Activated T-helper 2 cell treated with anti-CD3 and anti-CD28 coated beads, Interferon-gamma antibody, Interleukin-2, Interleukin-4, amounts not matched to agents 10 μg/mL and 5 μg/mL and 100 μg/mL, durations not matched to agents 14 hours and 24 hours and 36 hours (primary cell): ENCODE measurements at regions not wholly inside any gene's neighbourhood (a gene's known extent, or its start where the extent isn't known, plus 50 kb on each side); places are given as distances from the start of the nearest gene placed in this dataset.

Experiments
- DNase-seq: peaks from one replicate; pipeline ENCODE4 v3.0.0; 2021; ENCODE audit warnings: low spot score
- H3K27ac Mint-ChIP-seq: one replicate; pipeline ENCODE4 v1.8.0; 2021; ENCODE audit warnings: mixed read lengths
- H3K27me3 Mint-ChIP-seq: one replicate; pipeline ENCODE4 v1.8.0; 2021; ENCODE audit warnings: low read depth, mixed read lengths
- H3K36me3 Mint-ChIP-seq: one replicate; pipeline ENCODE4 v1.8.0; 2021; ENCODE audit warnings: low read depth, mixed read lengths
- H3K4me1 Mint-ChIP-seq: one replicate; pipeline ENCODE4 v1.8.0; 2021; ENCODE audit warnings: low read depth, mixed read lengths
- H3K4me3 Mint-ChIP-seq: one replicate; pipeline ENCODE4 v1.8.0; 2021; ENCODE audit warnings: low read depth, mild to moderate bottlenecking, moderate library complexity, mixed read lengths
- H3K9me3 Mint-ChIP-seq: one replicate; pipeline ENCODE4 v1.8.0; 2021; ENCODE audit warnings: mixed read lengths
- intact Hi-C: fragments of 100-400 bp; cut with micrococcal nuclease; formaldehyde crosslinking; loops from one replicate; pipeline ENCODE4 v1.15.1; 2023

DNA sequence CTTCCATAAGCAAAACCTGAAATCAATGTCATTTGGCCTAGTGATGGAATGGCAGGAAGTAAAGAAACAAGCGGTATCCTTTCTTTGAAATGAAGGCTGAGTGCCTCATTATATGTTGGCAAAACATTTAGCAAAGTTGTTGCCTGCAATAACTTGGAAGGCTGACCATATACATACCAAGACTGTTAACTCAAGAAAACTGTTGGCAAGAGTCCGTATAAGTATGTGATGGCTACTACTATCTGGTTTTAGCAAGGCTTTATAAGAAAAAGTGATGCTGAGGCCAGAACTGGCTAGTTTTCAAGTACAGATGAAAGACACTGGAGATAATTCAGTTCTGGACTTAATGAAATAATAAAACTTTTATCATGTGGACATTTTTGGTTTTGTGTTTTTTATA lies 356.2 kb downstream of the ZNF521 start:
- H3K4me3 Mint-ChIP-seq, result no peak overlapping the region
- intact Hi-C loops, result no loop called here
- no peak overlapping the region for H3K27ac Mint-ChIP-seq
- DNase-seq, result no peak
- no peaks in the 10 kb centered on the region for H3K36me3 Mint-ChIP-seq
- peaks cover 15% of the 10 kb centered on the region for H3K9me3 Mint-ChIP-seq
- no peaks in the 10 kb centered on the region for H3K27me3 Mint-ChIP-seq
- no peaks in the 10 kb centered on the region for H3K4me1 Mint-ChIP-seq

- Mint-ChIP-seq H3K9me3 (peaks cover 15% of the 10 kb centered on the region), H3K36me3 (no peaks in the 10 kb centered on the region), H3K27ac (no peak overlapping the region), H3K4me1 (no peaks in the 10 kb centered on the region), H3K27me3 (no peaks in the 10 kb centered on the region), H3K4me3 (no peak overlapping the region)
- intact Hi-C loops, result no loop called here
- DNase-seq, result no peak
Observed at GRCh38 chr18:24999650-25000267, 352.2 kb downstream of the ZNF521 start.

GRCh38 chr18:25001803-25002202 lies 350.2 kb downstream of the ZNF521 start:
- Mint-ChIP-seq H3K4me3 (no peak overlapping the region), H3K27ac (no peak overlapping the region), H3K27me3 (no peaks in the 10 kb centered on the region), H3K36me3 (no peaks in the 10 kb centered on the region), H3K4me1 (no peaks in the 10 kb centered on the region), H3K9me3 (peaks cover 15% of the 10 kb centered on the region)
- intact Hi-C loops, result no loop called here
- DNase-seq, result no peak

DNA sequence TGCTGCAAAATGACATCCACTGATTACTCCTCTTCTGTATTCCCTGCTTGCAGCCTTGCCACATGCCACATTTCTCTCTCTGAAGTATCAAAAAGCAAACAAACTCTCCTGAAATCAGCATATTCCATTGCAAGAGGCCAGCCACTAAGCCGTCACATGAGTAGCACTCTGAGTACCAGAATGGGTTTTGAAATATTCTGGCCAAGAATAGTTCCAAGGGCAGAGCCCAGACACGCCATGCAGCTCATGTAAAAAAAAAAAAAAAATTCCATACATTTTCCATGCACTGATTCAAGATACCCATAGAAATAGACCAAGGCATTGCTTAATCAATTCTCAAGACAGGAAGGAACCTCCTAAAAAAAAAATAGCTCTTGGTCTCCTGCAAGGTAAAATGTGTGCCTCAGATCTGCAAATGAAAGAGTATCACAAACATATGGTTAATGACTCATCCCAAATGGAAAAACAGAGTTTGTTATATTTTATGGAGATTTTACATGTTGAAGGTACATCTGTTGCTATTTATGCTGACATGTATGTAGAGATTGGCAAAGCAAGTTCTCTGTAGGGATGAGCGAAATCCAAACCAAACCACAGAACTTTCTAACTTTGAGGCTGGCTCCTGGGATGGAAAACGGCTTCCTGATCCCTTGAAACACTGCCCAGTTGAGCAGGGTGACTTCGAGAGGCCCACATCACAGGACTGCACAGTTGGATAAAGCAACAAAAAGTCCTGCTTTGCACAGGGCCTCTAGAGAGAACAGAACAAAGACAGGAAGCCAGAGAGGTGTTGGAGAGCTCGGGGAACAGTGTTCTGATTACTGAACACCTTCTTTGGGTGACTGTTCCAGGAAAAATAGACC lies 346.2 kb downstream of the ZNF521 start:
- H3K4me1 Mint-ChIP-seq, result no peaks in the 10 kb centered on the region
- no peaks in the 10 kb centered on the region for H3K36me3 Mint-ChIP-seq
- H3K27me3 Mint-ChIP-seq, result no peaks in the 10 kb centered on the region
- no peak overlapping the region for H3K27ac Mint-ChIP-seq
- H3K4me3 Mint-ChIP-seq, result no peak overlapping the region
- no peak for DNase-seq
- no peaks in the 10 kb centered on the region for H3K9me3 Mint-ChIP-seq
- intact Hi-C loops, result no loop called here

- Mint-ChIP-seq H3K36me3 (no peaks in the 10 kb centered on the region), H3K27ac (no peak overlapping the region), H3K9me3 (peaks cover 4% of the 10 kb centered on the region), H3K4me3 (no peak overlapping the region), H3K4me1 (no peaks in the 10 kb centered on the region), H3K27me3 (no peaks in the 10 kb centered on the region)
- DNase-seq, result no peak
- intact Hi-C loops, result no loop called here
Observed at GRCh38 chr18:25010623-25011374, 341.2 kb downstream of the ZNF521 start.
